GM12872 (cell line): ENCODE measurements at regions not wholly inside any gene's neighbourhood (a gene's known extent, or its start where the extent isn't known, plus 50 kb on each side); places are given as distances from the start of the nearest gene placed in this dataset.

Experiments used
- CTCF ChIP-seq: IDR thresholded peaks from 3 replicates; pipeline ENCODE4 v1.5.1; 2011; ENCODE audit warnings: low read depth, mild to moderate bottlenecking, low read length, moderate library complexity; ENCODE audit not compliant: insufficient read depth

GRCh38 chr2:66169076-66169475, 265.8 kb upstream of the MEIS1 start:
- no peak for TF ChIP-seq CTCF

- no peak for TF ChIP-seq CTCF
Measured at GRCh38 chr2:66164470-66164869, 270.5 kb upstream of the MEIS1 start.

- TF ChIP-seq CTCF = no peak
Measured at GRCh38 chr2:66156171-66156570, 278.8 kb upstream of the MEIS1 start.

GRCh38 chr2:66153941-66154340, 281.0 kb upstream of the MEIS1 start:
- no peak for TF ChIP-seq CTCF

GRCh38 chr2:66145490-66145889, 289.4 kb upstream of the MEIS1 start:
- no peak for TF ChIP-seq CTCF

GRCh38 chr2:66137606-66138130, 297.3 kb upstream of the MEIS1 start:
- TF ChIP-seq CTCF = no peak

- no peak for TF ChIP-seq CTCF
Measured at GRCh38 chr2:66134138-66134701, 300.7 kb upstream of the MEIS1 start.
